ENCODE measurements at regions not wholly inside any gene's neighbourhood (a gene's known extent, or its start where the extent isn't known, plus 50 kb on each side); places are given as distances from the start of the nearest gene placed in this dataset.

GRCh38 chr12:89256060-89256459, 96.2 kb downstream of the DUSP6 start:
- Histone ChIP-seq H3K27ac (ENCODE audit: low read length) (no peak overlapping the region), H3K79me2 (replicated peaks; ENCODE audit: insufficient read depth, low read length) (no peaks in the 10 kb centered on the region), H2AFZ (ENCODE audit: low read depth, low read length) (no peak overlapping the region), H3K36me3 (ENCODE audit: insufficient read depth, low read length) (no peaks in the 10 kb centered on the region), H3K27me3 (ENCODE audit: insufficient read depth, low read depth, low read length) (no peaks in the 10 kb centered on the region), H3F3A (ENCODE audit: insufficient read depth, low read length, poor library complexity, severe bottlenecking) (no peaks in the 10 kb centered on the region), H3K9me3 (ENCODE audit: low read length) (no peaks in the 10 kb centered on the region), H3K4me3 (ENCODE audit: low read length) (no peak overlapping the region), H3K4me2 (ENCODE audit: low read length) (no peak overlapping the region), H3K9me2 (ENCODE audit: insufficient read depth, low read length) (no peaks in the 10 kb centered on the region), H4K20me1 (ENCODE audit: insufficient read depth) (no peaks in the 10 kb centered on the region), H3K9ac (ENCODE audit: low read length) (no peak overlapping the region)
- TF ChIP-seq EZH2 (IDR thresholded peaks at IDR 0.05; ENCODE audit: borderline replicate concordance, insufficient read depth, low read length, poor library complexity, severe bottlenecking) = no peak
- TF ChIP-seq CTCF (IDR thresholded peaks at IDR 0.05; ENCODE audit: poor library complexity, severe bottlenecking) = no peak
- no peak for TF ChIP-seq RAD21 (conservative IDR thresholded peaks at IDR 0.05)
- TF ChIP-seq TAF1 (IDR thresholded peaks at IDR 0.05; ENCODE audit: low read depth) = no peak
- no peak for TF ChIP-seq EP300 (conservative IDR thresholded peaks at IDR 0.05; ENCODE audit: poor library complexity, severe bottlenecking)

GRCh38 chr12:89253488-89253887, 98.8 kb downstream of the DUSP6 start:
- Histone ChIP-seq H4K20me1 (ENCODE audit: insufficient read depth) (no peaks in the 10 kb centered on the region), H3K27ac (ENCODE audit: low read length) (no peak overlapping the region), H3K9ac (ENCODE audit: low read length) (no peak overlapping the region), H3K79me2 (replicated peaks; ENCODE audit: insufficient read depth, low read length) (no peaks in the 10 kb centered on the region), H3K9me3 (ENCODE audit: low read length) (no peaks in the 10 kb centered on the region), H2AFZ (ENCODE audit: low read depth, low read length) (no peak overlapping the region), H3F3A (ENCODE audit: insufficient read depth, low read length, poor library complexity, severe bottlenecking) (no peaks in the 10 kb centered on the region), H3K4me2 (ENCODE audit: low read length) (no peak overlapping the region), H3K9me2 (ENCODE audit: insufficient read depth, low read length) (no peaks in the 10 kb centered on the region), H3K4me3 (ENCODE audit: low read length) (no peak overlapping the region), H3K36me3 (ENCODE audit: insufficient read depth, low read length) (no peaks in the 10 kb centered on the region), H3K27me3 (ENCODE audit: insufficient read depth, low read depth, low read length) (no peaks in the 10 kb centered on the region)
- no peak for TF ChIP-seq SMC3 (conservative IDR thresholded peaks at IDR 0.05; ENCODE audit: poor library complexity)
- TF ChIP-seq EP300 (conservative IDR thresholded peaks at IDR 0.05; ENCODE audit: poor library complexity, severe bottlenecking) = no peak
- no peak for TF ChIP-seq TAF1 (IDR thresholded peaks at IDR 0.05; ENCODE audit: low read depth)
- no peak for TF ChIP-seq MXI1 (conservative IDR thresholded peaks at IDR 0.05; ENCODE audit: poor library complexity, severe bottlenecking)

- H4K20me1 ChIP-seq (ENCODE audit: insufficient read depth) = no peaks in the 10 kb centered on the region
- no peaks in the 10 kb centered on the region for H3F3A ChIP-seq (ENCODE audit: insufficient read depth, low read length, poor library complexity, severe bottlenecking)
- no peaks in the 10 kb centered on the region for H3K9me2 ChIP-seq (ENCODE audit: insufficient read depth, low read length)
- no peak overlapping the region for H3K27ac ChIP-seq (ENCODE audit: low read length)
- no peak overlapping the region for H2AFZ ChIP-seq (ENCODE audit: low read depth, low read length)
- no peak overlapping the region for H3K4me3 ChIP-seq (ENCODE audit: low read length)
- H3K27me3 ChIP-seq (ENCODE audit: insufficient read depth, low read depth, low read length) = no peaks in the 10 kb centered on the region
- TF ChIP-seq POLR2AphosphoS5 (IDR thresholded peaks at IDR 0.05) = no peak
- TF ChIP-seq EP300 (conservative IDR thresholded peaks at IDR 0.05; ENCODE audit: poor library complexity, severe bottlenecking) = no peak
- no peak for TF ChIP-seq EZH2 (IDR thresholded peaks at IDR 0.05; ENCODE audit: borderline replicate concordance, insufficient read depth, low read length, poor library complexity, severe bottlenecking)
- no peak for TF ChIP-seq REST (IDR thresholded peaks at IDR 0.05; ENCODE audit: borderline replicate concordance)
- TF ChIP-seq MXI1 (conservative IDR thresholded peaks at IDR 0.05; ENCODE audit: poor library complexity, severe bottlenecking) = no peak
- TF ChIP-seq RAD21 (conservative IDR thresholded peaks at IDR 0.05) = no peak
- TF ChIP-seq SMC3 (conservative IDR thresholded peaks at IDR 0.05; ENCODE audit: poor library complexity) = no peak
- no peak for TF ChIP-seq TAF1 (IDR thresholded peaks at IDR 0.05; ENCODE audit: low read depth)
- no peak for TF ChIP-seq CTCF (IDR thresholded peaks at IDR 0.05; ENCODE audit: poor library complexity, severe bottlenecking)
- no peak overlapping the region for H3K4me2 ChIP-seq (ENCODE audit: low read length)
- no peaks in the 10 kb centered on the region for H3K36me3 ChIP-seq (ENCODE audit: insufficient read depth, low read length)
- H3K9ac ChIP-seq (ENCODE audit: low read length) = no peak overlapping the region
- H3K9me3 ChIP-seq (ENCODE audit: low read length) = no peaks in the 10 kb centered on the region
- H3K79me2 ChIP-seq (replicated peaks; ENCODE audit: insufficient read depth, low read length) = no peaks in the 10 kb centered on the region
These were observed 100.0 kb downstream of the DUSP6 start for GRCh38 chr12:89252284-89252683.
